ENCODE measurements at regions not wholly inside any gene's neighbourhood (a gene's known extent, or its start where the extent isn't known, plus 50 kb on each side); places are given as distances from the start of the nearest gene placed in this dataset.
"Not testable (repeated sequence)": the region's sequence is repeated elsewhere in the genome, so short reads cannot be mapped to it uniquely, and the experiment has no call there.

DNA sequence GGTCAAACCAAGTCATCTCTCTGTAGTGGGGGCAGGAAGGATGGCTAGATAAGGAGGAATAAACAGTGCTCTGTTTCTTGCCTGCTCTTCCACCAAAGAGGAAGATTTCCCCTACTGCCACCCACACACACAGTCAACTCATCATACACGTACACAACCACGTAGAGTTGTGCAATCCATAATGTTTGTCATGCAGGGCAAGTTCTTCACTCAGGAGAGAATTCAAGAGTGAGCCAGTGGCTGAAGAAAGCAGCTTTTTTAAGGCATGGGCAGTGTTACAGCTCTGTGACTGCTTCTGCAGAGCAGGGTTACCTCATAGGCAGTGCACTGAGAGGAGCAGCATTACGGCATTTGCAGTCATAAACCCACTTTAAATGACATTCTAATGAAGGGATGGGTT is 283.0 kb downstream of the RND3 start:
- H3K4me3 ChIP-seq (replicated peaks in 1 of 2; ENCODE audit: low read depth in 2 of 2, low read length in 2 of 2) = no peak overlapping the region
- TF ChIP-seq CTCF (IDR thresholded peaks at IDR 0.05; ENCODE audit: low read depth, low read length) = no peak
- DNase-seq (ENCODE audit: low read depth in 2 of 2) = peak; percentile 89 to 92

DNA sequence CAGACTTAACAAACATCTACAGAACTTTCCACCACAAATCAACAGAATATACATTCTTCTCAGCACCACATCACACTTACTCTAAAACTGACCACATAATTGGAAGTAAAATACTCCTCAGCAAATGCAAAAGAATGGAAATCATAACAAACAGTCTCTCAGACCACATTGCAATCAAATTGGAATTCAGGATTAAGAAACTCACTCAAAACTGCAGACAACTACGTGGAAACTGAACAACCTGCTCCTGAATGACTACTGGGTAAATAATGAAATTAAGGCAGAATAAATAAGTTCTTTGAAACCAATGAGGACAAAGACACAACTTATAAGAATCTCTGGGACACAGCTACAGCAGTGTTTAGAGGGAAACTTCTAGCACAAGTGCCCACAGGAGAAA is 292.7 kb downstream of the RND3 start:
- not testable (repeated sequence) for DNase-seq (ENCODE audit: low read depth in 2 of 2); H3K4me3 ChIP-seq (replicated peaks in 1 of 2; ENCODE audit: low read depth in 2 of 2, low read length in 2 of 2)

DNA sequence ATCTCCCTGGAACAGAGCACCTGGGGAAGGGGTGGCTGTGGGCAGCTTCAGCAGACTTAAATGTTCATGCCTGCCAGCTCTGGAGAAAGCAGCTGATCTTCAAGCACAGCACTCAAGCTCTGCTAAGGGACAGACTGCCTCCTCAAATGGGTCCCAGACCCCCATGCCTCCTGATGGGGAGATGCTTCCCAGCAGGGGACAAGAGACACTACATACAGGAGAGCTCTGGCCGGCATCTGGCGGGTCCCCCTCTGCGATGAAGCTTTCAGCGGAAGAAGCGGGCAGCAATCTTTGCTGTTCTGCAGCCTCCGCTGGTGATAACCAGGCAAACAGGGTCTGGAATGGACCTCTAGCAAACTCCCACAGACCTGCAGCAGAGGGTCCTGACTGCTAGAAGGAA is 294.8 kb downstream of the RND3 start:
- no peak for TF ChIP-seq CTCF (IDR thresholded peaks at IDR 0.05; ENCODE audit: low read depth, low read length)
- no peak for DNase-seq (ENCODE audit: low read depth in 2 of 2)
- H3K4me3 ChIP-seq (replicated peaks in 1 of 2; ENCODE audit: low read depth in 2 of 2, low read length in 2 of 2) = no peak overlapping the region

DNA sequence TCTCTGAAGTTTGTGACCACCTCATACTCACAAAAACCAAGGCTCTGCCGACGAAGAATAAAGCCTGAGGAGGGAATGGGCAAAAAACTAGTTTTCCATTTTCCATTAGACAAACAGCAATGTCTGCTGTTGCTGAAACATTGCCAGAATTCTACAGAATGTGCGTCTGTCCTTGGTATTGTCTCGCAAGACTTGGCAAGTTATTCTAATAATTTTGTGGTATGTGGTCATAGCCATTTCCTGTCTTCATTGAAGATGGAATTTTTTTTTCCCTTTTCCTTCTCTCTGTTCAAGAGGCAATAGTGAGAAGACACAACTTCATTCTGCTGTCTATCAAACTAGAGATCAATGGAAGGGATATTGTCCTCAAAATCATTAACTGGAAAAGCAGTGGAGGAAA is 296.1 kb downstream of the RND3 start:
- no peak for TF ChIP-seq CTCF (IDR thresholded peaks at IDR 0.05; ENCODE audit: low read depth, low read length)
- DNase-seq (ENCODE audit: low read depth in 2 of 2) = peak; percentile 91 to 93
- H3K4me3 ChIP-seq (replicated peaks in 1 of 2; ENCODE audit: low read depth in 2 of 2, low read length in 2 of 2) = no peak overlapping the region

DNA sequence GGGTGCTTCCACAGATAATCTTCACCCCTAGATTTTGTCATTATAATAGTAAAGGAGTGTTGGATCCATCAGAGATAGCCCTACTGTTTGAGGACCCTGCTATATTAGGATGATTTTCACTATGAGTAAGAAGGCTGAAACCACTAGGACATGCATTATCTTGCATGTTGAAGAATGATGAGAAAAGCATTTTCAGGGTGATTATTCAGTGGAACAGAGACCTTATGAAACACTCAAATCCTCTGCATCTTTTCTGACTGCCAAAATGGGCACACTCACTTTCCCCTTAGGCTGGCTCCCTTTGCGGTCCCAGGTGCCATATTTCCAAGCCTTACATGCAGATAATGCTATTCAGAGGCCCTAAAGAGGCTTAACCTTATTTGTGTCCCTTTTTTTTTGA is 296.9 kb downstream of the RND3 start:
- no peak for DNase-seq (ENCODE audit: low read depth in 2 of 2)
- no peak overlapping the region for H3K4me3 ChIP-seq (replicated peaks in 1 of 2; ENCODE audit: low read depth in 2 of 2, low read length in 2 of 2)
- TF ChIP-seq CTCF (IDR thresholded peaks at IDR 0.05; ENCODE audit: low read depth, low read length) = no peak

DNA sequence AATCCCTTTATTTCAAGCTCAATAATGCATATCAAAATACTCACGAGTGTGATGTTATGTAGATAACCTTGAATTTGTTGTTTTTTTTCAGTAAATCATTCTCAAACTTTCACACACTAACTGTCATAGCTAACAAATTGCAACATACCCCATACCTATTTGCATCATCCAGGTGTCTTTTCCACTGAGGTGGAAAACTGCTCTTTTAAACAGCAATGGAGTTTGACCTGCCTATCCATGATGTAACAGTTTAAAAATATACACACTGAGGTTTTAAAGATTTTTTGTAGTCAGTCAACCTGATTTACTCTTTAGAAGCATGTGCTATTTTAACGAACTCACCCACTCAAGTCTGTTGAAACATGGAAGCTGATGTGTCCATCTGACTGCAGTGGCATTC is 298.7 kb downstream of the RND3 start:
- no peak for TF ChIP-seq CTCF (IDR thresholded peaks at IDR 0.05; ENCODE audit: low read depth, low read length)
- no peak overlapping the region for H3K4me3 ChIP-seq (replicated peaks in 1 of 2; ENCODE audit: low read depth in 2 of 2, low read length in 2 of 2)
- DNase-seq (ENCODE audit: low read depth in 2 of 2) = no peak

DNA sequence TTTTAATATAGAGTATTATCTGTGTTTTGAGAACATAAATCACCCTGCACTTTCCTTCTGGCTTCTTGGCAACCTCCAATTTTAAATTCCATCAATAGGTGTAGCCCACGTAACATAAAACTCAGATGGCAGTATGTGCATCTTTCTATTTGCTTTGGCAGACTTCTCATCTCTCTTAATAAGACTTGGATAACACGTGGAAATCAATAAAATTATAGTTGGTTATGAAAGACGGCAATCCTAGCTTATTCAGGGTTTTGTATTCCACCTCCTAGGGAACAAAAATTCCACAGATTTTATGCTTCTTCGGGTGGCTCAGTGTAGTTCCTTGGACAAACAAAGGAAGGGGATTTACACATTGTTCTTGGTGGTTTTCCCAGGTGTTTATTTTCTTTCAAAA is 299.3 kb downstream of the RND3 start:
- peak; percentile 25 to 40 for DNase-seq (ENCODE audit: low read depth in 2 of 2)
- no peak for TF ChIP-seq CTCF (IDR thresholded peaks at IDR 0.05; ENCODE audit: low read depth, low read length)
- H3K4me3 ChIP-seq (replicated peaks in 1 of 2; ENCODE audit: low read depth in 2 of 2, low read length in 2 of 2) = no peak overlapping the region

Data from cardiac fibroblast (primary cell).